H9 (cell line): ENCODE measurements at regions not wholly inside any gene's neighbourhood (a gene's known extent, or its start where the extent isn't known, plus 50 kb on each side); places are given as distances from the start of the nearest gene placed in this dataset.

Experiments used
- DNase-seq: peaks from one replicate; pipeline ENCODE4 v3.0.0-alpha.2; 2017
- H2AFZ ChIP-seq: one replicate; pipeline ENCODE4 v1.6.1; 2013; ENCODE audit warnings: mild to moderate bottlenecking, low read length, control low read depth, moderate library complexity
- H2AK5ac ChIP-seq: 2 replicates; pipeline ENCODE4 v1.6.1; 2013; ENCODE audit warnings: low read length, control low read depth, mixed read lengths; ENCODE audit not compliant: insufficient read length
- H2BK120ac ChIP-seq: one replicate; pipeline ENCODE4 v1.6.1; 2013; ENCODE audit warnings: low read depth, mild to moderate bottlenecking, low read length, control low read depth, inconsistent platforms; ENCODE audit not compliant: poor library complexity, severe bottlenecking
- H2BK12ac ChIP-seq: 2 replicates; pipeline ENCODE4 v1.6.1; 2013; ENCODE audit warnings: low read length, control low read depth, mixed read lengths, low read depth; ENCODE audit not compliant: insufficient read length
- H2BK15ac ChIP-seq: 2 replicates; pipeline ENCODE4 v1.6.1; 2013; ENCODE audit warnings: low read depth, low read length, control low read depth
- H2BK20ac ChIP-seq: one replicate; pipeline ENCODE4 v1.6.1; 2013; ENCODE audit warnings: low read depth, mild to moderate bottlenecking, low read length, control low read depth, inconsistent platforms; ENCODE audit not compliant: poor library complexity, severe bottlenecking
- H2BK5ac ChIP-seq: 2 replicates; pipeline ENCODE4 v1.6.1; 2013; ENCODE audit warnings: low read length, control low read depth, mixed read lengths; ENCODE audit not compliant: insufficient read length
- H3K14ac ChIP-seq: 2 replicates; pipeline ENCODE4 v1.6.1; 2013; ENCODE audit warnings: low read length, control low read depth; ENCODE audit not compliant: insufficient read depth
- H3K18ac ChIP-seq: 2 replicates; pipeline ENCODE4 v1.6.1; 2013; ENCODE audit warnings: low read depth, mild to moderate bottlenecking, mixed read lengths, low read length, control low read depth; ENCODE audit not compliant: insufficient read length
- H3K23ac ChIP-seq: 2 replicates; pipeline ENCODE4 v1.6.1; 2013; ENCODE audit warnings: low read length, control low read depth, mixed read lengths, low read depth; ENCODE audit not compliant: insufficient read length
- H3K23me2 ChIP-seq: 2 replicates; pipeline ENCODE4 v1.6.1; 2013; ENCODE audit warnings: low read depth, mild to moderate bottlenecking, mixed read lengths, low read length, control low read depth; ENCODE audit not compliant: insufficient read length, poor library complexity, severe bottlenecking
- H3K27ac ChIP-seq: 2 replicates; pipeline ENCODE4 v1.5.1; 2013; ENCODE audit warnings: low read length, control low read depth, mixed read lengths, low read depth; ENCODE audit not compliant: insufficient read length
- H3K27me3 ChIP-seq: 2 replicates; pipeline ENCODE4 v1.6.1; 2013; ENCODE audit warnings: low read length, control low read depth, inconsistent platforms; ENCODE audit not compliant: insufficient read depth
- H3K4ac ChIP-seq: 2 replicates; pipeline ENCODE4 v1.6.1; 2013; ENCODE audit warnings: low read depth, mild to moderate bottlenecking, control low read depth, inconsistent platforms, low read length, moderate library complexity
- H3K4me1 ChIP-seq: 2 replicates; pipeline ENCODE4 v1.6.1; 2013; ENCODE audit warnings: low read length, control low read depth, inconsistent platforms; ENCODE audit not compliant: insufficient read depth
- H3K4me2 ChIP-seq: 2 replicates; pipeline ENCODE4 v1.6.1; 2013; ENCODE audit warnings: low read length, control low read depth, mixed read lengths; ENCODE audit not compliant: insufficient read length, insufficient read depth
- H3K56ac ChIP-seq: 2 replicates; pipeline ENCODE4 v1.6.1; 2013; ENCODE audit warnings: low read depth, mild to moderate bottlenecking, mixed read lengths, low read length, control low read depth; ENCODE audit not compliant: insufficient read length
- H3K79me1 ChIP-seq: 2 replicates; pipeline ENCODE4 v1.6.1; 2013; ENCODE audit warnings: low read depth, mild to moderate bottlenecking, moderate library complexity, low read length, control low read depth, inconsistent platforms; ENCODE audit not compliant: insufficient read depth, poor library complexity, severe bottlenecking
- H3K79me2 ChIP-seq: 2 replicates; pipeline ENCODE4 v1.6.1; 2013; ENCODE audit warnings: low read length, control low read depth, inconsistent platforms; ENCODE audit not compliant: insufficient read depth
- H3K9ac ChIP-seq: 2 replicates; pipeline ENCODE4 v1.6.1; 2013; ENCODE audit warnings: low read length, control low read depth, mixed read lengths; ENCODE audit not compliant: insufficient read length; ENCODE audit errors: extremely low read depth
- H3K9me3 ChIP-seq: one replicate; pipeline ENCODE4 v1.6.1; 2013; ENCODE audit warnings: low read depth, low read length, inconsistent platforms; ENCODE audit not compliant: control insufficient read depth
- H3T11ph ChIP-seq: one replicate; pipeline ENCODE4 v1.6.1; 2013; ENCODE audit warnings: mild to moderate bottlenecking, low read length, control low read depth, inconsistent platforms
- H4K20me1 ChIP-seq: one replicate; pipeline ENCODE4 v1.6.1; 2013; ENCODE audit not compliant: control insufficient read depth, insufficient read length, insufficient read depth
- H4K5ac ChIP-seq: 2 replicates; pipeline ENCODE4 v1.6.1; 2013; ENCODE audit warnings: low read depth, mild to moderate bottlenecking, mixed read lengths, low read length, control low read depth; ENCODE audit not compliant: insufficient read length
- H4K8ac ChIP-seq: replicated peaks from 2 replicates; pipeline ENCODE4 v1.6.1; 2013; ENCODE audit warnings: low read length, control low read depth, mixed read lengths, low read depth; ENCODE audit not compliant: insufficient read length
- H4K91ac ChIP-seq: 2 replicates; pipeline ENCODE4 v1.6.1; 2013; ENCODE audit warnings: low read depth, mild to moderate bottlenecking, moderate library complexity, mixed read lengths, low read length, control low read depth; ENCODE audit not compliant: insufficient read length
- H3K27ac Mint-ChIP-seq, 3 experiments: 2 replicates in 2 of 3; 3 replicates in 1 of 3; pipeline ENCODE4 v1.8.0; 2020 to 2021; ENCODE audit warnings: mixed read lengths in 3 of 3, mild to moderate bottlenecking in 1 of 3, moderate library complexity in 1 of 3
- H3K27me3 Mint-ChIP-seq: 2 replicates; pipeline ENCODE4 v1.8.0; 2021; ENCODE audit warnings: low read depth, mild to moderate bottlenecking, moderate library complexity, mixed read lengths
- H3K36me3 Mint-ChIP-seq, 3 experiments: 2 replicates in 2 of 3; 3 replicates in 1 of 3; pipeline ENCODE4 v1.8.0; 2020 to 2021; ENCODE audit warnings: low read depth in 3 of 3, mixed read lengths in 3 of 3; ENCODE audit not compliant: insufficient read depth in 1 of 3
- H3K4me1 Mint-ChIP-seq, 2 experiments: 2 replicates each; pipeline ENCODE4 v1.8.0; 2020; ENCODE audit warnings: mixed read lengths in 2 of 2
- H3K4me3 Mint-ChIP-seq, 2 experiments: 2 replicates in 1 of 2; 3 replicates in 1 of 2; pipeline ENCODE4 v1.8.0; 2020 to 2021; ENCODE audit warnings: mild to moderate bottlenecking in 2 of 2, mixed read lengths in 2 of 2, moderate library complexity in 1 of 2
- H3K9me3 Mint-ChIP-seq, 2 experiments: 2 replicates in 1 of 2; 3 replicates in 1 of 2; pipeline ENCODE4 v1.8.0; 2020; ENCODE audit warnings: mild to moderate bottlenecking in 2 of 2, mixed read lengths in 2 of 2, moderate library complexity in 1 of 2
- CTCF ChIP-seq: fragments of 200-600 bp; sonication (generic); conservative IDR thresholded peaks from 3 replicates; pipeline ENCODE4 v1.8.0; 2021; ENCODE audit warnings: antibody characterized with exemption, mild to moderate bottlenecking
- WGBS: extraction: QIAGEN DNeasy Blood & Tissue Kit; methylation state at CpG from one replicate; pipeline ENCODE4 v1.1.7; 2013; ENCODE audit warnings: missing lambda C conversion rate, low lambda C conversion rate, mixed read lengths; ENCODE audit not compliant: insufficient read length; ENCODE audit errors: extremely low coverage; 5-methylcytosine and 5-hydroxymethylcytosine counted together

DNA sequence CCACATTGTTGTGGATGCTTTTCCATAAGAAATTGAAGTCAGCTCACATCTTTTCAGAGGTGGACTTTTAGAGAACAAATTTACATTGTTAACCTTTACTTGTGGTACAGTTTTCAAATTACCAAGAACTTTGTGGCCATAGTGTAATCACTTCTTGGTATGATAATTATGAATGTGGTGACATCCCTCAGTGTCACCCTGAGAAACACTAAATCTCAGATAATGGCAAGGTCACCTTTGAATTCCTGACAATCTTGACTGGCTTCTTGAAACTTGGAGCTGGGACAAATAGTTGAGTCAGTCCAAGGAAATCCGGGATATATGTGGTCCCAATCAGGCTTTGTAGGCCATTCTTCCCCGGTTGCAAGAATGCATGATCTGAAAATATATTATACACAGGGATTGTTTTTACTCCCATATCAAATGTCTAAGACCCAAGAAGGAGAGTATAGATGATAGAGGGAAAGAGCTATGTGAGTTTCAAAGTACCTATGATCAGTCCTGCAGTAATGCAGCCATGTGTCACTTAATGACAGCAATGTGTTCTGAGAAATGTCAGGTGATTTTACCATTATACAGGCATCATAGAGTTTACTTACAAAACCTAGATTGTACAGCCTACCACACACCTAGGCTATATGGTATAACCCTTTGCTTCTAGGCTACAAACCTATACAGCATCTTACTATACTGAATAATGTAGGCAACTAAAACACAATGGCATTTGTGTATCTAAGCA, 120.8 kb upstream of the MTHFD1L start:
- peaks cover 0 to 4% of the 10 kb centered on the region in 2 experiments; a peak in 1 of 4 replicates for H3K4me1 Mint-ChIP-seq
- H3K9me3 Mint-ChIP-seq, result no peaks in the 10 kb centered on the region
- no peak for TF ChIP-seq CTCF
- no peak overlapping the region for H4K5ac ChIP-seq
- H4K8ac ChIP-seq, result no peak overlapping the region
- no peak overlapping the region for H3K4ac ChIP-seq
- H2AK5ac ChIP-seq, result no peak overlapping the region
- H3K79me1 ChIP-seq, result no peaks in the 10 kb centered on the region
- no peak overlapping the region for H3K27ac ChIP-seq
- H2BK120ac ChIP-seq, result no peak overlapping the region
- H3K14ac ChIP-seq, result no peak overlapping the region
- H3K27me3 ChIP-seq, result no peaks in the 10 kb centered on the region
- no peak overlapping the region for H3K4me3 Mint-ChIP-seq
- no peak overlapping the region for H3K56ac ChIP-seq
- no peak for DNase-seq
- H4K20me1 ChIP-seq, result no peaks in the 10 kb centered on the region
- no peak overlapping the region for H3K23ac ChIP-seq
- no peaks in the 10 kb centered on the region for H3K23me2 ChIP-seq
- peaks cover 13% of the 10 kb centered on the region for H3K27me3 Mint-ChIP-seq
- H2BK20ac ChIP-seq, result no peak overlapping the region
- no peak overlapping the region for H3K4me2 ChIP-seq
- H3K36me3 Mint-ChIP-seq, result no peaks in the 10 kb centered on the region
- H2AFZ ChIP-seq, result no peak overlapping the region
- H4K91ac ChIP-seq, result no peak overlapping the region
- no CpG with 5 or more reads among the region's 2 CpGs for WGBS
- no peak overlapping the region for H3K27ac Mint-ChIP-seq
- no peak overlapping the region for H3T11ph ChIP-seq
- H3K18ac ChIP-seq, result no peak overlapping the region
- H3K4me1 ChIP-seq, result no peaks in the 10 kb centered on the region
- no peak overlapping the region for H2BK15ac ChIP-seq
- no peak overlapping the region for H2BK5ac ChIP-seq
- no peak overlapping the region for H3K9ac ChIP-seq
- no peak overlapping the region for H2BK12ac ChIP-seq
- H3K9me3 ChIP-seq, result no peaks in the 10 kb centered on the region
- no peaks in the 10 kb centered on the region for H3K79me2 ChIP-seq
